ENCODE measurements at regions not wholly inside any gene's neighbourhood (a gene's known extent, or its start where the extent isn't known, plus 50 kb on each side); places are given as distances from the start of the nearest gene placed in this dataset.

- TF ChIP-seq ZNF274 (IDR thresholded peaks at IDR 0.05; ENCODE audit: low read depth, low read length) = no peak
- no peak for TF ChIP-seq YY1 (IDR thresholded peaks at IDR 0.05; ENCODE audit: insufficient read depth, insufficient read length)
Observed at GRCh38 chr19:29107831-29108230, 105.1 kb downstream of the UQCRFS1 start.

All from NT2/D1 (cell line).